Loucy (cell line): ENCODE measurements at regions not wholly inside any gene's neighbourhood (a gene's known extent, or its start where the extent isn't known, plus 50 kb on each side); places are given as distances from the start of the nearest gene placed in this dataset.

Source experiments
- EZH2phosphoT487 ChIP-seq: fragments of 200-600 bp; IDR thresholded peaks from 2 replicates; pipeline ENCODE4 v1.6.1; 2018; ENCODE audit warnings: antibody characterized with exemption, mild to moderate bottlenecking, moderate library complexity, borderline replicate concordance
- TF ChIP-seq, protein P1 (sequence below): fragments of 200-600 bp; sonication (generic); conservative IDR thresholded peaks from 2 replicates; pipeline ENCODE4 v1.5.1; 2014; ENCODE audit warnings: mild to moderate bottlenecking, antibody characterized with exemption, low read length

DNA sequence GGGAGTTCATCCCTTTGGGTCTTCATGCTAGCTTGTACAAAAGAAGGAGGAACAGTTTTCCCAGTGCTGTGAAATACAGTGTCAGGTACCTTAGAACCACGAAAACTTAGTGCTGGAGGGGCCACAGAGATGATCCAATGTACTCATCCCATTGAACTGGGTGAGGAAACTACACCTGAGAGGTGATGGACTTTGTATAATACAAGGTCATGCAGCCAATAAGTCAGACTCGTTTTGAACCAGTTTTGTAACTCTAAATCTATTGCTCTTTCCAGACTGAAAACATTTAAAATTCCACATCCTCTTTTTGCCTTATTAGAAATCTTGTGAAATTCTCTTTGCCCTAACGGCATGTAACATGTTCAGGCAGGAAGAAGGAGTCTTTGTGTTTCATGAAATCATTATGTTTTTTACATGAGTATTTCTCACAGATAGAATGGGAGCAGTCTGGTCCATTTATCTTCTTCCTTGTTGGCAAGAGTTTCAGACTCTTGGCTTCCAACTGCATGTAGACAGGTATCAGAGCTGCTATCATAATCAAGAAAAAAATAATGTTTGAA is 146.8 kb upstream of the FBXL7 start:
- TF ChIP-seq, protein P1, sequence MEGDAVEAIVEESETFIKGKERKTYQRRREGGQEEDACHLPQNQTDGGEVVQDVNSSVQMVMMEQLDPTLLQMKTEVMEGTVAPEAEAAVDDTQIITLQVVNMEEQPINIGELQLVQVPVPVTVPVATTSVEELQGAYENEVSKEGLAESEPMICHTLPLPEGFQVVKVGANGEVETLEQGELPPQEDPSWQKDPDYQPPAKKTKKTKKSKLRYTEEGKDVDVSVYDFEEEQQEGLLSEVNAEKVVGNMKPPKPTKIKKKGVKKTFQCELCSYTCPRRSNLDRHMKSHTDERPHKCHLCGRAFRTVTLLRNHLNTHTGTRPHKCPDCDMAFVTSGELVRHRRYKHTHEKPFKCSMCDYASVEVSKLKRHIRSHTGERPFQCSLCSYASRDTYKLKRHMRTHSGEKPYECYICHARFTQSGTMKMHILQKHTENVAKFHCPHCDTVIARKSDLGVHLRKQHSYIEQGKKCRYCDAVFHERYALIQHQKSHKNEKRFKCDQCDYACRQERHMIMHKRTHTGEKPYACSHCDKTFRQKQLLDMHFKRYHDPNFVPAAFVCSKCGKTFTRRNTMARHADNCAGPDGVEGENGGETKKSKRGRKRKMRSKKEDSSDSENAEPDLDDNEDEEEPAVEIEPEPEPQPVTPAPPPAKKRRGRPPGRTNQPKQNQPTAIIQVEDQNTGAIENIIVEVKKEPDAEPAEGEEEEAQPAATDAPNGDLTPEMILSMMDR: no peak
- TF ChIP-seq EZH2phosphoT487: no peak
